NCI-H2196 treated with DMSO at 0.1 percent for 48 hours (cell line): ENCODE measurements at regions not wholly inside any gene's neighbourhood (a gene's known extent, or its start where the extent isn't known, plus 50 kb on each side); places are given as distances from the start of the nearest gene placed in this dataset.

Experiments used
- DNase-seq: peaks from one replicate; lab custom pipeline; 2025; ENCODE audit not compliant: unreplicated experiment; lab: John Stamatoyannopoulos, UW

DNA sequence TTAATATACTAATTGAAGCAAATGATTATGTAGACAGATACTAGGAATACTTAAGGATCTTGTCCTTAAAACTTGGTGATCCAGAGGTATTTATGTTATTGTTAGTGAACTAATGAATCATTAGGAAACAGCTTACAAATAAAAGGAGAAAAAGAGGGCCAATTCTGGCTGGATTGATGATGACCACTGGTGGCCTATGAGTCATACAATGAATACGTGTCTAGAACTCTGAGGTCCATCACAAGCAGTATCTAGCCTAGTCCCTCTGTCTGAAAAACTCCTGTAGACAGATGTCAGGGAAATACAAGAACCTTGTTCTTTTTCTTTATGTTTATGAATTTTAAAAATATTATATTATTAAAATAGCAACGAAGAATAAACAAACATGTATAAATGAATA is 51.7 kb upstream of the RTL1 start:
- no peak for DNase-seq

DNA sequence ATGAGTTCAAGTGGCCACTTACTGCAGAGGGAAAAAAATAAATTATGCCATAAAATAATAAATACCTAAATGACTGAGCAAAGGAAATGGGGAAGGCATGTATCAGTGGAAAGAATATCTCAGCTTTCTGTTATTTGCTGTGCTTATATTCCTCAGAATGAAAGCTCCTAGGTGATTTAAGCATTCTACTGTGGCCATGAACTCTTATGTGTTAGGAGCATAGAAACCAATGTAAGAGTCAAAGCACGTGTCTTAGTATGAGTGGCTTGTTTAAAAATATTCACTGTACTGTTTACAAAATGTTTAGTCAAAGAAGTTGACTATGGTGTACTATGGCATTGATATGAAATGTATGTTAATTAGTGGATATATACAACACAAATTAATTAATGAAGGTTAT is 59.0 kb upstream of the RTL1 start:
- no peak for DNase-seq

GRCh38 chr14:100965296-100965695 is 61.8 kb upstream of the RTL1 start:
- no peak for DNase-seq

DNA sequence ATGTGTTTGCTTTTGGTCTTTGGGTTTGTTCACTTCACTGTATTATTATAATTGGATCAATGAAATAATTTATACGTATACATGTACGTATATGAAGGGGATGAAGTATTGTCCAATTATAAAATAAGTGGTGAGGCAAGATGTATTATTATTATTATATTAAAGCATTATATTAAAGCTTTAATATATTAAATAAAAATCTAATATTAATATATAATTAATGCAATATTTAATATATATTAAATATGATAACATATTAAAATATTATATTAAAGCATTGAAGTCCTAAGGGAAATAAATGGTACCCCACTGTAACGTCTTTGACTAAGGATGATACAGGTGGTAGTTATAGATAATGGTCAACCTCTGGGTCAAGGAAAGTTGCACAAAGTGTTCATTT is 63.7 kb upstream of the RTL1 start:
- no peak for DNase-seq

- no peak for DNase-seq
Measured at GRCh38 chr14:100967930-100968329, 64.4 kb upstream of the RTL1 start.

DNA sequence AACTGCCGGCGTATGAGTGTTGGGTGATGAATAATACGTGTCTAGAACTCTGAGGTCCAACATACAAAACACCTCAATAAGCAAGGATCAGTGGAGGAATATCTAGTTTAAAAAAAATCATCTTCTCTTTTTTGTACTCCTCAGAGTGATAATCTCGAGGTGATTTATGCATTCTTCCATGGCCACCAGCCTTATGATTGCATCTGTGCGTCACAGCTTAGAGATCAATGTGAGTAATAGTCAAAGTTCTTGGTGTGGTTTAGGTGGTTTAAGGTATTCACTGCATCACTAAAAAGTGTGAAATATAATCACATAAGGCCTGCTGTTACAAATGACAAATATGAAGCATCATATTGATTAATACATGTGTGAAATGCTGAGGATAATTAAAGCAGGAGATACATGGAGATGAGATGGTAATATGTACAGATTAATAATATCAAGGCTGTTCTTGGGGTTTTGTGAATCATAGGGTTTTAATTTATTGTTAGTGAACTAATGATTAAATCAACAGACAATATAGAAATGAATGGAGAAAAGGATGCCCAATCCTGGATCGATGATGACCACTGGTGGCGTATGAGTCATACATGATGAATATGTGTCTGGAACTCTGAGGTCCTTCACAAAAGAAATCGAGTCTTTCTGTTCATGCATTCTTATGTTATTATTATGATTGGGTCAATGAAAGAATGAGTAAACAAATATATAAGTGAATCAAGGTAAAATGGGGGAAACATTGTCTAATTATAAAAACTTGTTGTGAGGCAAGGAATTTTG is 68.8 kb upstream of the RTL1 start:
- no peak for DNase-seq

DNA sequence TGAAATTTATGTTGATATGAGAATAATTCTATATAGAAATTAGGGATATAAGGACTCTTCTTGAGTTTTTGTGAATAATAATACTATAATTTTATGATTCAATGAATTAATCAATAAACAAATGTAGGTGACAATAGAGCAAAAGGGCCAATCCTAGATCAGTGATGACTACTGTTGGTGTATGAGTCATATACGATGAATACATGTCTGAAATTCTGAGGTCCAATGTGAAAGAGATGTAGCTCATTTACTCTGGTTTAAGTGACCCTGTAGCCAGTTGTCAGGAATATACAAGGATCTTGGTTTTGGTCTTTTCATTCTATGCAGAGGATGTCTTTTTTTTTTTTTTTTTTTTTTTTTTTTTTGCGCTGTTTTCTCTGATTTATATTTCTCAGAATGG is 72.1 kb upstream of the RTL1 start:
- no peak for DNase-seq

GRCh38 chr14:100979079-100979478 is 75.6 kb upstream of the RTL1 start:
- DNase-seq, result no peak

- DNase-seq, result no peak
Measured at GRCh38 chr14:100979780-100980179, 76.3 kb upstream of the RTL1 start.

DNA sequence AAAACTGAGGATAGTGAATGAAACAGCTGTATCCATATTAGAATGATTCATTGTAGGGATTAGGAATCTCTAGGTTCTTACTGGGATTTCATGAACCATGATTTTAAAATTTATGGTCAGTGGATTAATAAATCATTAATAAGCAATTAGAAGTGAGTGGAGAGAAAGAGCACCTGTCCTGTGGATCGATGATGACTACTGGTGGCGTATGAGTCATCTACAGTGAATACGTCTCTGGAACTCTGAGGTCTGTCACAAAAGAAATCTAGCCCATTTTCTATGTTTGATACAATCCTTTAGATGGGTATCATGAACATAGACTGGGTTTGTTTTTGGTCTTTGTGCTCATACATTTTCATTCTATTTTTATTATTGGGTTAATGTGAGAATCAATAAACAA is 77.3 kb upstream of the RTL1 start:
- no peak for DNase-seq

- DNase-seq, result no peak
Measured at GRCh38 chr14:100981809-100982208, 78.3 kb upstream of the RTL1 start.

DNA sequence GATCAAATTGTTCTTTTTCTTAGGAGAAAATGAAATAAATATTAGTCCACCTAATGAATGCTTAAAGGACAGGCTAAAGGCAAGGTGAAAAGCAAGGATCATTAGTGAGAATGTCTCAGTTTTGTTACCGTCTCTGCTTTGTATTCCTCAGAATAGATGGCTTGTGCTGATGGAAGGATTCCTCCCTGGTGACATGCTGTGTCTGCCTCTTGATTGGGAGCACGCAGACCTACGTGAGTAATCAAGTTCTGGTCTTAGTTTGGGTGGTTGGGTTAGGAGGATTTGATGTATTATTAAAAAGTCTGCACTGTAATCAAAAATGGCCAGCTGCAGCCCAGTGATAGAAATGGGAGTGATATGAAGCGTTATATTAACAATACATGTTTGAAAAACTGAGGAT is 78.8 kb upstream of the RTL1 start:
- no peak for DNase-seq

- no peak for DNase-seq
Measured at GRCh38 chr14:100982762-100983161, 79.2 kb upstream of the RTL1 start.

DNA sequence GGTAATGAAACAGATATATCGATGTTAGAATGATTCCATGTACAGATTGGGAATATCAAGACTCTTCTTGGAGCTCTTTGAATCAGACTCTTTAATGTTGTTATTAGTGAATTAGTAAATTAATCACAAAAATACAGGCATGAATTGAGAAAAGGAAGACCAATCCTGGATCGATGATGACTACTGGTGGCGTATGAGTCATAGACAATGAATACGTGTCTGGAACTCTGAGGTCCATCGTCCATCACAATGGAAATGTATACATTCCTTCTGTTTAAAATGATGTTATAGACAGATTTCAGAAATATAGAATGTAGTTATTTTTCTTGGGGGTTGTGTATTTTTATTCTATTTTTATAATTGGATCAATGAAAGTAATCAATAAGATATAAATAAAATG is 80.2 kb upstream of the RTL1 start:
- DNase-seq, result no peak

GRCh38 chr14:100988011-100988410 is 84.5 kb upstream of the RTL1 start:
- DNase-seq, result no peak

- DNase-seq, result no peak
Measured at GRCh38 chr14:100988411-100988900, 84.9 kb upstream of the RTL1 start.

DNA sequence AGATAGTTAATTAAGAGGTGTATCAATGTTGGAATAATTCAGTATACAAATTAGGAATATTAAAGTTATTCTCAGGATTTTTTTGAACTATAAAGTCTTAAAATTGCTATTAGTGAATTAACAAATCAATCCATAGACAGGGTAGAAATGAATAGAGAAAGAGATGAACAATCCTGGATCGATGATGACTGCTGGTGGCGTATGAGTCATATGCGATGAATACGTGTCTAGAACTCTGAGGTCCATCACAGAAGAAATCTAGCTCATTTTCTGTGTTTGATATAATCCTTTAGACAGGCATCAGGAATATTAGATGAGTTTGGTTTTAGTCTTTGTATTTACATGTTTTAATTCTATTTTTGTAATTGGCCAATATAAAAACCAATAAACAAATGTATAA is 85.4 kb upstream of the RTL1 start:
- no peak for DNase-seq

DNA sequence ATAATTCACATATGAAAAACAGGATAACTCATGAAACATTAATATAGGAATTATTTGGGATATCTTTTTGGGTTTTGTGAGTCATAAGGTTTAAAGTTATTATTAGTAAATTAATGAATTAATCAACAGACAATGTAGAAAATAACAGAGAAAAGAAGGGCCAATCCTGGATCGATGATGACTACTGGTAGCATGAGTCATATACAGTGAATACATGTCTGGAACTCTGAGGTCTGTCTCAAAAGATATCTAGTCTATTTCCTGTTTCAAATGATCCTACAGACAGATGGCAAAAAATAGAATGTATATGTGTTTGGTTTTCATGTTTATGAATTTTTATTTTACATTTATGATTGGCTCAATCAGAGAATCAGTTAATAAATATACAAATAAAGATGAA is 86.4 kb upstream of the RTL1 start:
- DNase-seq, result no peak

DNA sequence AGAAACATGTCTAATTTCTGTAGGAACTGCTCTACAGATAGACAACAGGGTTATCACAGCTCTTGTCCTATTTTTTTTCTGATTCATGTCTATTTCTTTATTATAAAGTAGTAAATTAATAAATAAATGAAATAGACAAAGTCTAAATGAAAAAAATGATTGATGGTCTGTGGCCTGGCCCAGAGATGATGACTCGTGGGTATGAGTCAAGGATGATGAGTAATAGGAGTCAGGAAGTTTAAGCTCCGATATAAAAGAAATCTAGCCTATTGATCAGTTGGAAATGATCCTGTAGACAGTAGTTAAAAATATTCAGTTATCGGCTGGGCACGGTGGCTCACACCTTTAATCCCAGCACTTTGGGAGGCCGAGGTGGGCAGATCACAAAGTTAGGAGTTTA is 90.6 kb upstream of the RTL1 start:
- no peak for DNase-seq

DNA sequence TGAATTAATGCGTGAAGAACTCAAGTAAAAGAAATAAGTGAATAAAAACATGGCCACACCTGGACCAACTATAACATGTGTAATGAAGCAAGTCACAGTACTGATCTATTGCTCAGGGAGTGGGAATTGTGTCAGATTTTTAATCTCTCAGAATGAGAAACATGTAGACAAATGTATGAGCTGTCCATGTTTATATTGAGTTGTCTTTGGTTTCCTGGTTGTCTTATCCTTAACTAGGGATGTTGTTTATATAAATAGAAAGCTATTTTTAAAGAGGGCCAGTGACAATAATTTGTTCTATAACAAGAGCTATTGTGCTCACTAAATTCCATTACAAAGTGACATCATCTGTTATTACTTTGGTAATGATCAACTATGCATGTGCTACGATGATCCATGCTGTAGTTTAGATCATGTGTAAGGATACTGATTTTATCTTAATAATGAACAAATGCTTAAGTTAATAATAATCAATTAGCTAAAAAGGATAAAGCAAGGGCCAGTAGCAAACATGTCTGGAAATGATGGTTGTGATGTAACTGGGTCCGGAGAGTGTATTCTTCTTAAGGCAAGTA is 91.3 kb upstream of the RTL1 start:
- no peak for DNase-seq

- DNase-seq, result no peak
Measured at GRCh38 chr14:101000711-101001250, 97.3 kb upstream of the RTL1 start.

DNA sequence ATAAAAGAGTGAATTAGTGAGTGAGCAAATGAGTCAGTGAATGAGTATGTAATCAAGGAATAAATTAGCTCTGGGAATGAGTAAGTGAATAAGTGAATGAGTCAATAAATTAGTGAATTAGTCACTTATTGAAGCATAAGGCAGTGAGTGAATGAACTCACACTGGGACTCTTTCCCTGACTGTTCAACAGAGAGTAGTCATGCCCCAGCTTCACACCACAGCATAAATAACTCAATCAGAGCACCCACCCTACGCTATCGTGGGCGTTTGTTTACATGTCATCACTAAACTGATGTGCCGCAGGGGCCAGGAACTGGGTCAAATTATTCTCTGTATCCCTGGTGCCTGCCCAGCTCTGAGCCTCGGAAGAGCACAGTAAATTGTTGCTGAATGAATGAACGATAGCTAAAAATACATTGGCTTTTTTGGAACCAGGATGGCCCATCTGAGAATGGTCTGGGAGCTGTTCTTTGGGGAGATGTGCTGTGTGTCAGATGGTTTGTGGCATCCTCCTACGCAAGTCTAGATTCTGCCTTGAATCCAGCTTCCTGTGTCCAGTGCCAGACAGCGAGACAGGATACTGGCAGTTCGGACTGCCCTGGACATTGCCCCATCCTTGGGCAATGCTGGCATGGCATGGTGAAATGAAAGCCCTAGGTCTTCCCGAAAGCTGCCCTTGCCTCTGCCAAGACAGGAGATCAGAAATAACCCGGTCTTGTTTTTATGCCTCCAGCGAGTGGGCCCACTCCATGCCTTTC is 98.0 kb upstream of the RTL1 start:
- DNase-seq, result no peak
